GM12878 (cell line): ENCODE measurements at regions not wholly inside any gene's neighbourhood (a gene's known extent, or its start where the extent isn't known, plus 50 kb on each side); places are given as distances from the start of the nearest gene placed in this dataset.

Source experiments
- ATAC-seq: fragments of 200-7000 bp; cut with Tn5 transposase; 3 replicates; pipeline ENCODE4 v1.9.1; 2020; ENCODE audit warnings: mild to moderate bottlenecking, moderate library complexity
- BruUV-seq: library from RNA; stranded (reverse); fragments of 400-500 nt; replicated peaks from 2 replicates; lab custom pipeline; 2021; lab: Mats Ljungman, UMichigan
- CTCF ChIA-PET: fragments of 300-600 bp; sonication (Branson Sonifier 250); formaldehyde crosslinking; extraction: SDS; loops from one replicate; lab custom pipeline; 2021; ENCODE audit warnings: inconsistent platforms; lab: Yijun Ruan, JAX
- POLR2A ChIA-PET: fragments of 350-600 bp; formaldehyde crosslinking; extraction: SDS; loops from one replicate; lab custom pipeline; 2021; ENCODE audit warnings: inconsistent platforms; lab: Charles Lee
- RAD21 ChIA-PET: fragments of 300-600 bp; sonication (Branson Sonifier 250); formaldehyde crosslinking; loops from one replicate; lab custom pipeline; 2023; ENCODE audit warnings: antibody characterized with exemption; ENCODE audit not compliant: unreplicated experiment; lab: Charles Lee
- SMC1A ChIA-PET: fragments of 300-600 bp; sonication (Branson Sonifier 250); formaldehyde crosslinking; loops from one replicate; lab custom pipeline; 2023; ENCODE audit not compliant: unreplicated experiment, uncharacterized antibody; lab: Charles Lee
- DNase-seq: peaks from one replicate; pipeline ENCODE4 v3.0.0-alpha.2; 2011; ENCODE audit warnings: low read depth, low spot score
- FAIRE-seq: peaks from 3 replicates; lab custom pipeline; 2011; peaks lifted over from hg19 to GRCh38; lab: Jason Lieb, UNC
- H2AFZ ChIP-seq: 2 replicates; pipeline ENCODE4 v1.6.0; 2011; ENCODE audit warnings: low read depth, low read length, control low read depth; ENCODE audit not compliant: control insufficient read depth
- H3K27ac ChIP-seq: 2 replicates; pipeline ENCODE4 v1.5.1; 2011; ENCODE audit warnings: control low read depth; ENCODE audit not compliant: control insufficient read depth, insufficient read depth
- H3K27me3 ChIP-seq, 2 experiments: replicated peaks in 1 of 2; 2 replicates each; pipeline versions ENCODE4 v1.6.0 to v1.6.1; 2011; ENCODE audit warnings: low read length in 1 of 2; ENCODE audit not compliant: control insufficient read depth in 2 of 2, insufficient read depth in 2 of 2
- H3K36me3 ChIP-seq, 2 experiments: 2 replicates each; pipeline ENCODE4 v1.5.1; 2011; ENCODE audit warnings: low read length in 1 of 2; ENCODE audit not compliant: control insufficient read depth in 2 of 2, insufficient read depth in 2 of 2
- H3K4me1 ChIP-seq: 2 replicates; pipeline ENCODE4 v1.6.1; 2011; ENCODE audit warnings: mild to moderate bottlenecking, low read length, moderate library complexity, mixed read lengths; ENCODE audit not compliant: control insufficient read depth, insufficient read depth
- H3K4me2 ChIP-seq: 2 replicates; pipeline ENCODE4 v1.6.0; 2011; ENCODE audit warnings: control low read depth; ENCODE audit not compliant: control insufficient read depth, insufficient read depth
- H3K4me3 ChIP-seq: fragments of 200-600 bp; sonication (generic); 2 replicates; pipeline ENCODE4 v1.5.1; 2016
- H3K79me2 ChIP-seq: 2 replicates; pipeline ENCODE4 v1.6.0; 2011; ENCODE audit warnings: low read length; ENCODE audit not compliant: control insufficient read depth, insufficient read depth
- H3K9ac ChIP-seq: 2 replicates; pipeline ENCODE4 v1.8.0; 2011; ENCODE audit warnings: low read length, control low read depth, mixed read lengths; ENCODE audit not compliant: control insufficient read depth, insufficient read depth
- H3K9me3 ChIP-seq: replicated peaks from 3 replicates; pipeline ENCODE4 v1.5.1; 2011; ENCODE audit warnings: mild to moderate bottlenecking, low read length; ENCODE audit not compliant: control insufficient read depth, insufficient read depth
- H4K20me1 ChIP-seq: 2 replicates; pipeline ENCODE4 v1.6.0; 2011; ENCODE audit not compliant: control insufficient read depth, insufficient read depth
- E4F1 ChIP-seq: fragments of 450-650 bp; IDR thresholded peaks from 2 replicates; pipeline ENCODE4 v1.6.1; 2018; ENCODE audit warnings: borderline replicate concordance, mild to moderate bottlenecking; ENCODE audit not compliant: partially characterized antibody
- FOXM1 ChIP-seq: IDR thresholded peaks from 2 replicates; pipeline ENCODE4 v1.6.1; 2012; ENCODE audit warnings: low read depth, mild to moderate bottlenecking, inconsistent platforms, low read length, moderate library complexity
- JUND ChIP-seq: IDR thresholded peaks from 2 replicates; pipeline ENCODE4 v1.6.1; 2012; ENCODE audit warnings: low read depth, mild to moderate bottlenecking, low read length, improper control_type of control experiment, moderate library complexity
- LARP7 ChIP-seq: fragments of 450-650 bp; IDR thresholded peaks from 2 replicates; pipeline ENCODE4 v1.6.1; 2017; ENCODE audit warnings: mild to moderate bottlenecking
- MXI1 ChIP-seq: fragments of 150-350 bp; IDR thresholded peaks from 2 replicates; pipeline ENCODE4 v1.6.1; 2011; ENCODE audit warnings: low read depth, mild to moderate bottlenecking, inconsistent platforms, low read length, improper control_type of control experiment
- MYB ChIP-seq: fragments of 150-350 bp; IDR thresholded peaks from 2 replicates; pipeline ENCODE4 v1.6.1; 2014; ENCODE audit warnings: mild to moderate bottlenecking, low read depth, low read length, borderline replicate concordance
- RAD21 ChIP-seq: IDR thresholded peaks from 2 replicates; pipeline ENCODE4 v1.6.1; 2011; ENCODE audit warnings: mild to moderate bottlenecking, low read depth, low read length, moderate library complexity; ENCODE audit not compliant: insufficient read depth
- SMAD1 ChIP-seq: fragments of 450-650 bp; IDR thresholded peaks from 2 replicates; pipeline ENCODE4 v1.6.1; 2018; ENCODE audit warnings: mild to moderate bottlenecking, low read depth; ENCODE audit not compliant: partially characterized antibody
- SMC3 ChIP-seq: IDR thresholded peaks from 2 replicates; pipeline ENCODE4 v1.6.1; 2011; ENCODE audit warnings: low read length, improper control_type of control experiment, borderline replicate concordance
- SREBF2 ChIP-seq: IDR thresholded peaks from 2 replicates; pipeline ENCODE4 v1.6.1; 2012; ENCODE audit warnings: mild to moderate bottlenecking, low read length
- TARDBP ChIP-seq: IDR thresholded peaks from 2 replicates; pipeline ENCODE4 v1.6.1; 2016; ENCODE audit warnings: borderline replicate concordance
- YBX1 ChIP-seq: fragments of 450-650 bp; IDR thresholded peaks from 2 replicates; pipeline ENCODE4 v1.6.1; 2016; ENCODE audit warnings: antibody characterized with exemption
- YY1 ChIP-seq: IDR thresholded peaks from 2 replicates; pipeline ENCODE4 v1.6.1; 2011; ENCODE audit warnings: low read depth, mild to moderate bottlenecking, low read length
- ZZZ3 ChIP-seq: IDR thresholded peaks from 2 replicates; pipeline ENCODE4 v1.6.1; 2011; ENCODE audit warnings: low read depth; ENCODE audit not compliant: control insufficient read depth, insufficient read length
- WGBS: methylation state at CpG from one replicate; pipeline ENCODE4 v1.1.6; 2016; ENCODE audit warnings: low lambda C conversion rate; ENCODE audit not compliant: insufficient replicate concordance, insufficient coverage; ENCODE audit errors: missing lambda C conversion rate; 5-methylcytosine and 5-hydroxymethylcytosine counted together
- in situ Hi-C: fragments of 300-500 bp; cut with MboI; formaldehyde crosslinking; loops from 9 replicates; pipeline ENCODE4 v1.14.3; 2018; ENCODE audit warnings: mixed read lengths
- intact Hi-C: fragments of 100-400 bp; cut with micrococcal nuclease; formaldehyde crosslinking; loops from one replicate; pipeline ENCODE4 v1.14.2; 2022; ENCODE audit not compliant: unreplicated experiment

GRCh38 chr4:33923469-33923868 lies 2320.8 kb downstream of the ARAP2 start:
- ATAC-seq, result no peak
- no peaks in the 10 kb centered on the region for H3K36me3 ChIP-seq
- TF ChIP-seq RAD21 (no peak), YBX1 (no peak), E4F1 (no peak), SMC3 (no peak), ZZZ3 (no peak), MYB (no peak), FOXM1 (no peak), SMAD1 (no peak), SREBF2 (no peak), JUND (no peak), YY1 (no peak), LARP7 (no peak), TARDBP (no peak), MXI1 (no peak)
- TF ChIP-seq, all 136 proteins: peak for 0
- WGBS, result 93% methylated on average over 1 of the region's 1 CpG
- Histone ChIP-seq H2AFZ (no peak overlapping the region), H4K20me1 (no peaks in the 10 kb centered on the region), H3K4me2 (no peak overlapping the region), H3K4me3 (no peak overlapping the region), H3K27me3 (no peaks in the 10 kb centered on the region), H3K4me1 (no peaks in the 10 kb centered on the region), H3K9me3 (no peaks in the 10 kb centered on the region), H3K79me2 (no peaks in the 10 kb centered on the region), H3K9ac (no peak overlapping the region), H3K27ac (no peak overlapping the region)
- POLR2A ChIA-PET, result interaction anchor here (0.5 kb wide), 1 partner anchor 24 kb away, joined by 5 read pairs; no protein-coding TSS in a partner anchor
- intact Hi-C loops, result no loop called here
- no peak for DNase-seq
- in situ Hi-C loops, result no loop called here
- RAD21 ChIA-PET, result no interaction called here
- no TSS peak for BruUV-seq
- SMC1A ChIA-PET, result no interaction called here
- no peak for FAIRE-seq
- CTCF ChIA-PET, result no interaction called here
